HG02884 (cell line): ENCODE measurements at regions not wholly inside any gene's neighbourhood (a gene's known extent, or its start where the extent isn't known, plus 50 kb on each side); places are given as distances from the start of the nearest gene placed in this dataset.
A peak's percentile ranks its signal among the peaks of the same experiment; 100 is the strongest.
"Not testable (repeated sequence)": the region's sequence is repeated elsewhere in the genome, so short reads cannot be mapped to it uniquely, and the experiment has no call there.

Experiments
- ATAC-seq: cut with Tn5 transposase; IDR thresholded peaks from one replicate; pipeline ENCODE4 v1.9.1; 2021; ENCODE audit warnings: mild to moderate bottlenecking, moderate library complexity; ENCODE audit not compliant: unreplicated experiment

DNA sequence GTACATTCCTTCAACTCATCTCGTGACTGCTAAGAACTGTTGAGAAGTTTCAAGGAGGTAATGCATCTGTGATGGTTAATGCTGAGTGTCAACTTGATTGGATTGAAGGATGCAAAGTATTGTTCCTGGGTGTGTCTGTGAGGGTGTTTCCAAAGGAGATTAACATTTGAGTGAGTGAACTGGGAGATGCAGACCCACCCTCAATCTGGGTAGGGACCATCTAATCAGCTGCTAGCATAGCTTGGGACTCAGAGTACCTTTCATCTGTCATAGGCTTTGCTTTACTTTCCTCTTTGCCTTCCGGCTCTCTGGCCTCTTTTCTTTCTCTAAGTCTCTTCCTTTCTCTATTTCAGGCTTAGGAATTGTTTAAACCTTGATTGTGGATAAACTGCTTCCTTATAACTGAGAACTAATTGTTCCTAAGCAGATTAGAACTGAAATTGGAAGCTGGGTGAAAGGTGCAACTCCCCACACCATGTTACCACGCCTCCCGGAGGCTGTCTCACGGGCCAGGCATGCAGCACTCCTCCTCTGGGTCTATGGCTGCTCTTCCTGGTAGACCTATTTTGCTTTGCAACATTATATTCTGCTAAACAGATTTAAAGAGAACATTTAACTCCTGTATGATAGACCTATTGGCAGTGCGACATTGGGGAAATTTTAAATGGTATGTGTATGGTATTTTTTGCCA lies 298.2 kb downstream of the CCSER2 start:
- no peak for ATAC-seq

DNA sequence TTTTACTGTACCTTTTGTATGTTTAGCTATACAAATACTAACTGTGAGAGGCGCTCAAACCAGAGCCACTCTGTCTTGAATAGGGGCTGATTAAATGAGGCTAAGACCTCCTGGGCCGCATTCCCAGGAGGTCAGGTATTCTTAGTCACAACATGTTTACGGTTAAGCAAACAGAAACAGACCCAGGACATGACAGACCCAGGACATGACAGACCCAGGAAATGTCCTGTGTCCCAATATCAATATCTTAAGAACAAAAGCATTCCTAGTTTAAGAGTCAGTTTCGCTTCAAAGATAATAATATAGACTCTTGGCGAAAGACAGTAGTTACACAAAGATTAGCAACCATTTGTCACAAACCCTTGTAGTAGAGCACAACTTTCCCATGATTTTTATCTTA lies 304.5 kb downstream of the CCSER2 start:
- no peak for ATAC-seq

DNA sequence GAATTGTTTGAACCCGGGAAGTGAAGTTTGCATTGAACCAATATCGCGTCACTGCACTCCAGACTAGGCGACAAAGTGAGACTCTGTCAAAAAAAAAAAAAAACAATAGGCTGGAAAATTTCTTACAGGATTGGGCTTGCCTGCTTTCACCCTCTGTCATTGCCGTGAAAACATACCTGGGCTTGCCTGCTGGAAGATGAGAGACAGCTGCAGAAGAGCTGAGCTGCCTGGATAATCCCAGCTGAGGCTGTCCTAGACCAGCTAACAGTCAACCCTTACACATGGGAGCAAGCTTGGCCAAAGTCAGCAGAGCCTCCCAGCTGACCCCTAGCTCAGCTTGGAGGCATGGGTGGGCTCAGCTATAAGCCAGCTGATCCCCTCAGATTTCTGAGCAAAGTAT lies 306.2 kb downstream of the CCSER2 start:
- no peak for ATAC-seq

DNA sequence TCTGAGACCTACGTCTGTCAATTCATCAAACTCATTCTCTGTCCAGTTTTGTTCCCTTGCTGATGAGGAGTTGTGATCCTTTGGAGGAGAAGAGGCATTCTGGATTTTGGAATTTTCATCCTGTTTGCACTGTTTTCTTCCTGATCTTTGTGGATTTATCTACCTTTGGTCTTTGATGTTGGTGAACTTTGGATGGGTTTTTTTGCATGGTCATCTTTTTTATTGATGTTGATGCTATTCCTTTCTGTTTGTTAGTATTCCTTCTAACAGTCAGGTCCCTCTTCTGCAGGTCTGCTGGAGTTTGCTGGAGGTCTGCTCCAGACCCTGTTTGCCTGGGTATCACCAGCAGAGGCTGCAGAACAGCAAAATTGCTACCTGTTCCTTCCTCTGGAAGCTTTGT lies 322.2 kb downstream of the CCSER2 start:
- not testable (repeated sequence) for ATAC-seq

DNA sequence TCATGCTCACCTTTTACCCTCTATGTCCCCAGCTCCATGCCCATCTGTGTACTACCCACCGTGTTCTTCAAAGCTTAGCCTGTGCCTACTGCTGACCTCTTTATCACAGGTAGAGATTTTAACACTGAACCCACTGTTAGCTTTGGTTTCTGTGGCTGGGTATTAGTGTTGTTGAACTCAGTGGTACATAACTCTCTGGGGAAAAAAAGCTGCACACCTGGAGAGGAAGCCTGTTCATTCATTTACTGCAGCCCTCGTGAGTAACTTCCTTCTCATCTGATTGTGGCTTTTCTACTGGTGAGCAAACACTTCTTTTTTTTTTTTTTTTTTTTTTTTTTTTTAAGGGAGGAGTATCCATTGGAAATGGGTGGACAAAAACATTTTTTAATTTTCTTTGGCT lies 326.3 kb downstream of the CCSER2 start:
- peak; percentile 47 for ATAC-seq

DNA sequence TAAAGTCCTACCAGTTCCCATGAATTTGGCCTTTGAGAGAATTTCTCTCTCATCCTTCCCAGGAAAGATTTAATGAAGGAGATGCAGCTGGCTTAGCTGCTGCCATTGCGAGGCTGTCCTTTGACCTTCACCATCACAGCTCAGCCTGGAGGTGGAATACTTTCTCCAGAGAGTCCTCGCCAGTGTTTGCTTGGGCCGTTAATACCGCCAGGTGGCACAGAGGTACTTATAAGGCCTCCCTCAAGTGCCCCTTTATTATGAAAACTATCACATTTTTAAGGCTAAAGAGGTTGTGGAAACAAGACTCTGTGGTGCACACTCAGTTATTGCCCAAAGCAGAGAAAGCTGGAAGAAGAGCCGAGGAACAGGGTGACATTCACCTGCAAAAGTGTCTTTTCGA lies 330.6 kb downstream of the CCSER2 start:
- ATAC-seq, result no peak

DNA sequence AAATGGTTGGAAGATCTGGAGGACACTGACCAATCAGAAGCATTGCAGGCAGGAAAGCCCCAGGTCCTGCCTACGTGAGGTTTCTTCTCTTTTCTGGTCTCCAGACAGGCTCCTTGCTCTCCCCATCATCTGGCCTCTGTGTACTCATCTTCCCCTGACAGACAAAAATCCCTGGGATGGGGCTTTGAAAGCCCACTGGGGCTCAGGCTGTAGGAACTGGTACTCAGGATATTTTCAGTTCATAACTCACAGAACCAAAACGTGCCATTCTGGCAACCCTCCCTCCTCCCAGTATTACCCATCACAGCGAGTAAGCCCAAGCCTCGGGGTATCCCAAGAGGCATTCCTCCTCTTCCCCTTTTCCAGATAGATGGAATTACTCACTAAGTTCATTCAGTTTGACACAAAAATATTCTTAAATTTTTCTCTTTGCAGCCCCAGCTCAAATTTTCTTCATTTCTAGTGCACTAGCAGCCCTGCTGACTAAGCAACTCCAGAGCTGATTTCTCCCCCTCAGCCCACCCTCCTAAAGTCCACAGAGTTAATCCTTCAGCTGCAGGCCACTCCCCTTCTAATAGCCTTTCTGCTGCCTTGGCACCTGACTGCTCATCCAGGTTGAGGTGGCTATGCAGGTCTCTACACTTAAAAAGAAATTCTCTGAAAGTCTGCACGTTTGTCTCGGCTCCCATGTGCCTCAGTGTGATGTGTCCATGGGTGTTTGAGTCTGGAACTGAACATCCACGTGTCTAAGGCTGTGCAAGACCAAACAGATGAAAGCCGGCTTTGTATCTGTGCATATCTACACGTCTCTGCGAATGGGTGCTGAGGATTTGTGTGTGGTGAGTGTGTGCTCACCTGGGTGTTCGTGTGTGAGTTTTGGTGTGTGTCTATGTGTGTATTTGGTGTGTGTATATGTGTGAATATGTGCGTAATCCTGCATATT lies 331.4 kb downstream of the CCSER2 start:
- ATAC-seq, result no peak

DNA sequence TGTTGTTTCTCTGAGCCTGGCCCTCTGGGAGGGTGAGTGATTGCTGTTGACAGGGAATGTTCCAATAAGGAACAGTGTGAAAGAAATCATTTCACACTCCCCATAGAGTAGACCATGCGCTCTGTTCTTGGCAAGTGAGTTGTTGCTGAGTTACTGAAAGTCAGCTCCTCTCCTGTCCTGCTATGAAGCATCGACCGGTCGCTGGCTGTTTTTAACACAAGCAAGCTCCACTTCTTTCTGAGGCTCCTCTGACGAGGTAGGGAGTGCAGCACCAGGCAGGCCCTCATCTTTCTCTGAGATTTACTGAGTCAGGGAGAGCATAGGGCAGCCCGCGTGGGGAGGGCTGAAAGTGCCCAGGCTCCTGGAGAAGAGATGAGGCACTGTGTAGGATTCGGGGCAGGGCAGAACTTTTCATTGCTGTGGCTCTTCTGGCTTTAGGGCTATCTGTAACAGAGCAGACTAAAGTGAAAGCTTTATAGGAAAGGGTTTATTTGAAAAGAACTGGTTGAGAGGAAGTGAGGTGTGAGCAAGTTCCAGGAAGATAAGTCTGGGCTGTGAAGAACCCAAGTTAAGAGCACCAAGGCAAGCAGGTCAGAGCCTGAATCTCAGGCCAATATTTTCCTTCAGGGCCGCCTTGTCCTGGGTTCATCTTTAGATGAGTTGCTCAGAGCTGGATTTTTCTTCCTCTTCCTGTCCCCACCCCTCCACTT lies 332.2 kb downstream of the CCSER2 start:
- ATAC-seq, result no peak

DNA sequence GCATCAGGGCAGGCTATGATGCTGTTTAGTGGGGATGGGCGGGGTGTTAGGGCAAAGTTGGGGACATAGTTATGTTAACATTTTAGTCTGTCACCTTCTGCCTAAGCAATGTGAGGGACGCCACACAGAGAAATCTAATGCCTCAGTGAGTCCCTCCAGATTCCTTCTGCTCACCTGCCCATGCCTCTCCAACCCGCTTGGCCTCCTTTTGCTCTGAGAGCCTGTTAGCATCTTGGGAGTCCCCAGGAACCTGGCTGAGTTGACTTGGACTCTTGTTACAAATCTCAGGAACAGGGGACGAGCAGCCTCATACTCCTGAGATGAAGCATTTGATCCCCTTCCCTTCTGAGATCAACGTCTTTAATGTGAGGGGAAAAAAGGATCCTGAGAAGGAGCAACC lies 336.8 kb downstream of the CCSER2 start:
- no peak for ATAC-seq

DNA sequence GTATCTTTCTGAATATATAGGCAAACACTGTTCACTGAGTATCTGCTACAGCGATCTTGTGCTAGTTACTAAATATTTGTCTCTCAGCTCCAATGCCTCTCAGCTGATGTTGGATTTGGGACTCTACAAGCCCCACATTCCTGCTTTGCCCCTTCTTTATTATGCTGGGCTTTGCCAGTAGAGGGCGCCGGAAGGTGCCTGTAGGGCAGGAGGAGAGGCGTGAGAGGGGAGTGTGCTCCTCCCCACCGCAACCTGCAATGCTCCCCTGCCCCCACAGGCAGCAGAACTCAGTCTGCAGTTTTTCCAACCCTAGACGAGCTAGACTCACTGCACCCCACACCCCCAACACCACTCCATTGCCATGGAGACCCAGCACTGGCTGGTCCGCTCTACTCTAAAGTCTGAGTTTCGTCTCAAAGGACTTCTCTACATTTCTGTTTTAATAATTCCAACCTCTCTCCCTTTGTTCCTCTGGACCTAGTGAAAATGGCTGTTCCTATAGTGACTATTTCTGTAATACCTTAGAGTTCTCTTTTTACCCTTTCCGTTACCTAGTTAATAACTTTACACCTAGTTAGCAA lies 337.6 kb downstream of the CCSER2 start:
- ATAC-seq, result no peak

DNA sequence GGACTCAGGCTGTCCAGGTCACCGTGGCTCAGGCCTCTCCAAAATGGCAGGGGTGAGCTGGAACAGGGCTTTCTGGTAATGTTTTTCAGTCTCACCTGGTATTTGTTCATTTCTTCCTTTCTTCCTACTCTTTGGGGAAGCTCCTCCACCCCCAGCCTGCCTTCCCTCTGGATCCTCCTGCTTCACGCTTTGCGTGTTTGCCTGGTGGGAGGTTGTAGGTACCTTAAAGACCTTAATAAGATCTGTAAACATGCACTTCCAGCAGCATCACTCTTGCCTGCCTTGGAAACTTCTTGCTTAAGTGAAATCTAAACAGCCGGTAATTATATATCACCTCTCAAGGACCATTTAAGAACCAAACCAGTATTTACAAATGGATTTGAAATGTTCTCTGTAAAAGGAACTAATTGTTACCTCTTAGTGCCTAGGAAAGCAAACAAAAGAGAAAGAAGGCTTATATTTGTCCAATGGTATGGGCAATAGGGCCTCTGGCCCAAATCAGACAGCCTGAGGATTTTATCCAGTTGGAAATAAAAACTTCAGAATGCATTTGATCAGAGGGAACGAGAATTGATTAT lies 339.9 kb downstream of the CCSER2 start:
- ATAC-seq, result no peak

DNA sequence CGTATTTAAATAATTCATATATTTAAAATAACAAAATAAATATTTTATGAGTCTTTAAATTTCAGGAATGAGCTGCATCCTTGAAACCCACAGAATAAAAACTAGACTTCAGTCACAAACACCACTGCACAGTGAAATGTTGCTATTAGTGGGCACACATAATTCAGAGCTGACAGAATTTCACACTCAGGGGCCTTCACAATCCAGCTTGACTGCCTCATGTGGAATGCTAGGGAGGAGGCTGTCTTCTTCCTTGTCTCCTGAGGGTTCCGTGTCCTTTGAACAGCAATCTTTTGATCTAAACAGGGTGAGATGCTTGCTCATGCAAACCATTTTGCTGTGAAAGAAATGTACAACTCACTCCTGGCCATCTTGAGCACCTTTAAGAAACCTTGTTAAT lies 346.7 kb downstream of the CCSER2 start:
- ATAC-seq, result no peak

DNA sequence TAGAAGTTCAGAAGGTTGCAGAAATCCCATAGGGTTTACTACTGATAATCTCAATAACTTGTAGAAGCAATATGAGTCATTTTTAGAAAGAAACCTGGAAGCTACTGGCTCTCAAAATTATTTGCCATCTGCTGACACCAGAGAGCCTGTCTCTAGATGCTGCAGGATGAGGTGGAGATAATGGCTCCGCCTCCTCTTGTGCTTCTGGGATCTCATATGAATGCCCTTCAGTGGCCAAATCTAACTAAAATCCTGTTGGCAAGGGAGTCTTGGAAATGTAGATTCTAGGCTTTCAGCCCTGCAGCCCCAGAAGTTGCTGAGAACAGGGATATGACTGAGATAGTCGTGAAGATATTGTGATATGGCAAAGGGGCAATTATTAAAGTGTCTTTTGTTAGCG lies 348.1 kb downstream of the CCSER2 start:
- ATAC-seq, result no peak

DNA sequence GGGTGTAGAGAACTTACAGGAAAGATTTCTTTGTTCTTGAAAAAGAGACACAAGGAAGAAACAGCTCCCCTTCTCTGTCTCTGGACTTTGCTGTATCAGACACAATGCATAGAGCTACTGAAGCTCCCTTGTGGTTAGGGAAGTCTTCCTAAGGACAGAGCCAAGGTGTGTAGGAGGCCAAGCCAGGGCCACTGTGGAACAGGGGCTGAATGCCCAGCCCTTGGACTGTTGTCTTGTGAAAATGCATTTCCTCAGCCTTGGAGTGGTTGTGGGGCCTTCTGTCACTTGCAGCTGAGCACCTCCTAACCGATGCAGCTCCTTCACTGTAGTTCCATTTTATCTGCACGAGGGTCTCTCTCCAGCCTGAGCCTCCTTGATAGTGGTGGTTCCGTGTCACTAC lies 353.4 kb downstream of the CCSER2 start:
- ATAC-seq, result no peak

DNA sequence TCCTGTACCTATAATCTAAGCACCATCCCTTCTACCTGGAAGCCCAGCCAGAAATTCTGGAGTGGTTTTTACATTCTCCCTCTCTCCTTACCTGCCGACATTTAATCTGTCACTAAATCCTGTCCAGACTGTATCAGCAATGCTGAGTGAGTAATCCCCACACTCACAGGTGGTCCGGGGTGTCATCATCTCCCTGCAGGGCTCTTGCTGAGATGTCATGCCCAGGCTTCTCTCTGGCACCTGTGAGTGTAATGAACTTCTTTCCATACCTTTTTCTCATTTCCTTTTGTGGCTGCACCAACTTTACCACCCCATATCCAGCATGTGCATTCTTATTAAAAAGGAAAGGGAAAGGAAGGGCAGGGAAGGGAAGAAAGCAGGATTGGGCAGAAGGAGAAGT lies 355.2 kb downstream of the CCSER2 start:
- no peak for ATAC-seq

DNA sequence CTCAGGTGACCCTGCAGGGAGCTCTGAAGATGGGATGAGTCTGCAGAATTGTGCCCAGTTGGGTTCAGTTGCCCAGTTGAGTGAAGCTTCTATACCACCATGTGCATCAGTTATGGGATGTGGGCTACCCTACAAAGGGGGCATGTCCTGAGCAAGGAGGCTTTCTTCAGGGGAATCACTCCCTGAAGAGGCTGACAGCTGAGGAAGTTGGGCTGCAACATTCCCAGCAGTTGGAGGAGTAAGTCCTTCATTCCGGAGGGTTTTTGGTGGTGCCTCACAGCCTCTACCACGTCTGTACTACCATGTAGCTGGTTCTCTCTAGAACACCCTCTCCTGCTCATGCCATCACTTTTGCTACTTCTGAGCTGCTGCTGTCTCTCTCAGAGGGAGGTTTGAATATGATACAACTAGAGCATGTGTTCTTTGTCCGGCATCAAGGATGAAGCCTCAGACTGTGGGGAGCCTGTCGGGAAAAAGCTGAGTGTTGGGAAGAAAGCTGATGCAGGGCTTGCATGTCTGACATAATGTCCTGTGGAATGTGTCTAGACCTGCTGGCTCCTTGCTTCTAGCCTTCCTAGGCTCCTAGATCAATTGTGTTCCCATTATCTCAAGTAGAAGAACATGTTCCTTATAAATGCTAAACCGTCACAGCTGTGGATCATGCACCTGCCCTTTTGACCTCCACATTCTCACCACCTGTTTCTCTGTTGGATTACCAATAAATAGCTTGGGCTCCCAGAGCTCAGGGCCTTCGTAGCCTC lies 355.8 kb downstream of the CCSER2 start:
- no peak for ATAC-seq

DNA sequence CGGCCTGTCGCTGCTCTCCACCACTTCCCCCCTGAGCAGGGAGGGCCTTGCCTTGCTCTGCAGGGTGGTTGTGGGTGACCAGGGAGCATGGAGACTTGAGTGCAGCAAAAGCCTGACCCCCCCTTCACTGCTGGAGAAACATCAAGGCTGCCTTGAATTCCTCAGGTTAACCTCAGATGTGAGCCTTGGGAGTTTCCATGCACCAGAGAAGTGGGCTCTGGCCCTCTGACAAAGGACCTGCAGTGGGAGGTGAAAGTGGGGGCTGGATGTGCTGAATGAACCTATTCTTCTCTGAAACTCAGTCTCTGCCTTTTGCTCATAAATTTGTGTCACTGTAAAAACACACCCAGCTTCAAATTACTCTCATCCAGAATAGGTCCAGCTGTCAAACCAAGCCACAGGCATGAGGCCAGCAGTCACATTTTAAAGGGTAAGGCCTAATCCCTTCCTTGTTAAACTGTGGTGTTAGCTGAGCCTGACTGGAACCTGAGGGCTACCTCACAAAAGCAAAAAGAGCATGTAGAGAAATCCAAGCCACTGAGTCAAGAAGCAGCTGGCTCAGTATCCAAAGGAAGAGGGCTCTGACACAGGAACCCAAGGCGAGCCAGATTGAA lies 356.8 kb downstream of the CCSER2 start:
- ATAC-seq, result no peak

DNA sequence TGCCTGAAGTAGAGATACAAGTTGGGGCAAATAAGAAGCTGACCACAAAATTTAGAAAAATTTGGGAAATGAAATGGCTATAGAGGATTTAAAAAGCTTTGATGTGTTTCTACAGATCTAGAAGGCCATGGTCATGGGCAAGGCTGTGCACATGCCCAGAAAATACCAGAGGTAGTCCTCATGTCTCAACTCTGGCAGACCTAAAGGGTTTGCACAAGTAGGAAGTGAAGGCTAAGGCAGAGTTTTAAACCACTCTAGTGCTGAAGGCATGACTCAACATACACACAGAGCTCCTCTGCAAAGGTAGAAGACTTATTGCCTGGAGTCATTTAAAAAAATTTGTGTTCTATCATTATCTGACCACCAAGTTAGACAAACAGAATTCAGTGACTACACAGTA lies 364.6 kb downstream of the CCSER2 start:
- no peak for ATAC-seq

DNA sequence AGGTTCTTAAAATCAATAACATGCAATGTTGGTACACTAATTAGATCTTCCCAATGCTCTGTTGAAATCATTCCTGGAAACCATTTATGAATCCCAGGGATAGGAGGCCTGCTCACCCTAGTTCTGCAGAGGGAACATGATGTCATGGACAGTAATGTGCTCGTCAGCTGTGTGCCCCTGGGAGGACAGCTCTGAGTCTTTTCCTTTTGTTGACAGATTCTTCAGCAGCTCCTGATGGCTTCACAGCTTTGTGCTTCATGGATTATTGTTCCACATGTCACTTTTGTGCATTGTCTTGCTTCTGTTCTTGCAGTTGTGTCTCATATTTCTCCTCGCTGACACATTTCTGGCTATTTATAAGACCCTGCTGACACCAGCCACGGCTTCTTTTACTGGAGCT lies 367.5 kb downstream of the CCSER2 start:
- ATAC-seq, result no peak

DNA sequence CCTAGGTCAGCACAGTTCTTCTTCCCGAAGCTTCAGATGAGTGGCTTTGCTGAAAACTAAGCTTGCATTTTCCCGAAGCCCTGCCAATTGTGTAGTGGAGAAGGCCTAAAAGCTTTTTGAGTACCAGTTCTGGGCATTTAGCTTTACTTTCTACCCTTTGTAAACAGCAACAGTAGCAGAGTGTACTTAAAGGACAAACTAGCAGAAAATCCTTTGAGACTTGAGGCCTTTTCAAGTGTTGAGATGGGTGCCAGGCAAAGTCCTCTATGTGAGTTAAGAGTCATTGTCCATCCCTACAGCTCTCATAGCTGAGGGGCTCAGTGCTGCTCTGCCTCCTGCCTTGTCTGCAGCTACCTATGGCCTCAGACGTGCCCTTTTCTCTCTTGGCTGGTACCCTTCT lies 368.2 kb downstream of the CCSER2 start:
- ATAC-seq, result no peak
